SK-N-SH (cell line): ENCODE measurements at regions not wholly inside any gene's neighbourhood (a gene's known extent, or its start where the extent isn't known, plus 50 kb on each side); places are given as distances from the start of the nearest gene placed in this dataset.

Experiments used
- CTCF ChIA-PET: fragments of 300-600, 350-600 bp; formaldehyde crosslinking; extraction: SDS; loops from one replicate; lab custom pipeline; 2021; lab: Yijun Ruan, JAX
- POLR2A ChIA-PET: fragments of 350-600 bp; sonication (Branson Sonifier 250); formaldehyde crosslinking; extraction: SDS; loops from one replicate; lab custom pipeline; 2020; ENCODE audit warnings: antibody characterized with exemption, inconsistent platforms; lab: Yijun Ruan, JAX
- DNase-seq: peaks from one replicate; pipeline ENCODE4 v3.0.0; 2012
- H2AFZ ChIP-seq: fragments of 200-600 bp; sonication (generic); 2 replicates; pipeline ENCODE4 v1.8.1; 2016; ENCODE audit warnings: antibody characterized with exemption, mild to moderate bottlenecking, low read depth
- H3F3A ChIP-seq: fragments of 200-600 bp; sonication (generic); replicated peaks from 2 replicates; pipeline ENCODE3; 2016; ENCODE audit warnings: antibody characterized with exemption, mild to moderate bottlenecking; ENCODE audit not compliant: insufficient read depth
- H3K27ac ChIP-seq, 2 experiments: fragments of 200-500 bp in 1 of 2; fragments of 200-600 bp in 1 of 2; sonication (Bioruptor generic) in 1 of 2; sonication (generic), shearing (Covaris generic) in 1 of 2; 2 replicates each; pipeline versions ENCODE4 v1.5.1 to v1.6.1; 2014 to 2016; ENCODE audit warnings: low read depth in 2 of 2, inconsistent platforms in 1 of 2, low read length in 1 of 2, mild to moderate bottlenecking in 1 of 2, mixed read lengths in 1 of 2
- H3K27me3 ChIP-seq: fragments of 200-600 bp; sonication (generic), shearing (Covaris generic); 2 replicates; pipeline ENCODE4 v1.6.1; 2016; ENCODE audit warnings: mixed run types; ENCODE audit not compliant: insufficient read depth
- H3K36me3 ChIP-seq, 2 experiments: fragments of 200-500 bp in 1 of 2; fragments of 200-600 bp in 1 of 2; sonication (Bioruptor generic) in 1 of 2; sonication (generic) in 1 of 2; replicated peaks in 1 of 2; 2 replicates each; pipeline versions ENCODE3 to v1.5.1; 2014 to 2016; ENCODE audit warnings: low read length in 1 of 2, mild to moderate bottlenecking in 1 of 2; ENCODE audit not compliant: insufficient read depth in 2 of 2, control insufficient read depth in 1 of 2
- H3K4me1 ChIP-seq, 2 experiments: fragments of 200-500 bp in 1 of 2; fragments of 200-600 bp in 1 of 2; sonication (Bioruptor generic) in 1 of 2; sonication (generic), shearing (Covaris generic) in 1 of 2; 2 replicates each; pipeline versions ENCODE4 v1.5.1 to v1.6.1; 2014 to 2016; ENCODE audit warnings: low read depth in 1 of 2, low read length in 1 of 2, mixed run types in 1 of 2; ENCODE audit not compliant: insufficient read depth in 2 of 2, control insufficient read depth in 1 of 2
- H3K4me2 ChIP-seq: fragments of 200-600 bp; sonication (generic), shearing (Covaris generic); 2 replicates; pipeline ENCODE4 v1.6.1; 2017; ENCODE audit warnings: mixed run types
- H3K4me3 ChIP-seq, 2 experiments: fragments of 200-500 bp in 1 of 2; fragments of 200-600 bp in 1 of 2; sonication (Bioruptor generic) in 1 of 2; sonication (generic), shearing (Covaris generic) in 1 of 2; 2 replicates each; pipeline versions ENCODE4 v1.5.1 to v1.8.1; 2014 to 2016; ENCODE audit warnings: low read depth in 2 of 2, inconsistent platforms in 1 of 2, low read length in 1 of 2, mild to moderate bottlenecking in 1 of 2, mixed read lengths in 1 of 2, moderate library complexity in 1 of 2
- H3K79me2 ChIP-seq: fragments of 200-600 bp; sonication (generic); 2 replicates; pipeline ENCODE4 v1.8.1; 2017; ENCODE audit warnings: mild to moderate bottlenecking; ENCODE audit not compliant: insufficient read depth
- H3K9ac ChIP-seq: fragments of 200-600 bp; sonication (generic); 2 replicates; pipeline ENCODE4 v1.6.1; 2017; ENCODE audit warnings: mixed run types
- H3K9me2 ChIP-seq: fragments of 200-600 bp; sonication (generic); 2 replicates; pipeline ENCODE4 v1.6.1; 2017; ENCODE audit warnings: mixed run types
- H3K9me3 ChIP-seq: fragments of 200-600 bp; sonication (generic); 2 replicates; pipeline ENCODE4 v1.6.1; 2017; ENCODE audit warnings: mixed run types, mild to moderate bottlenecking, moderate library complexity
- H4K20me1 ChIP-seq: fragments of 200-600 bp; sonication (generic); 2 replicates; pipeline ENCODE4 v1.6.1; 2017; ENCODE audit warnings: mild to moderate bottlenecking, mixed run types; ENCODE audit not compliant: insufficient read depth
- EP300 ChIP-seq, 2 experiments: IDR thresholded peaks; 2 replicates each; pipeline versions ENCODE4 v1.4.0 to v1.6.1; 2012; ENCODE audit warnings: borderline replicate concordance in 1 of 2, low read depth in 1 of 2, low read length in 1 of 2
- FOXM1 ChIP-seq: IDR thresholded peaks from 2 replicates; pipeline ENCODE4 v1.4.0; 2012; ENCODE audit warnings: low read depth, mild to moderate bottlenecking
- GABPA ChIP-seq: IDR thresholded peaks from 2 replicates; pipeline ENCODE4 v1.4.0; 2012; ENCODE audit warnings: low read depth, mild to moderate bottlenecking
- GATA2 ChIP-seq: sonication (generic); formaldehyde crosslinking; IDR thresholded peaks from 2 replicates; pipeline ENCODE4 v1.5.0; 2020; ENCODE audit warnings: mild to moderate bottlenecking, missing genetic modification reagents
- IRF3 ChIP-seq: fragments of 150-350 bp; IDR thresholded peaks from 2 replicates; pipeline ENCODE4 v1.6.1; 2016; ENCODE audit warnings: mild to moderate bottlenecking, low read depth, low read length
- JUND ChIP-seq: IDR thresholded peaks from 2 replicates; pipeline ENCODE4 v1.4.0; 2012
- MAX ChIP-seq: IDR thresholded peaks from 2 replicates; pipeline ENCODE4 v1.4.0; 2012; ENCODE audit warnings: low read depth
- MEF2A ChIP-seq: IDR thresholded peaks from 2 replicates; pipeline ENCODE4 v1.4.0; 2012; ENCODE audit warnings: low read depth, borderline replicate concordance
- MXI1 ChIP-seq: IDR thresholded peaks from 2 replicates; pipeline ENCODE4 v1.6.1; 2012; ENCODE audit warnings: mild to moderate bottlenecking, low read depth, low read length, improper control_type of control experiment
- NFIC ChIP-seq: IDR thresholded peaks from 2 replicates; pipeline ENCODE4 v1.4.0; 2012; ENCODE audit warnings: borderline replicate concordance
- NRF1 ChIP-seq: IDR thresholded peaks from 2 replicates; pipeline ENCODE4 v1.6.1; 2012; ENCODE audit warnings: low read depth, mild to moderate bottlenecking, low read length
- PBX3 ChIP-seq: IDR thresholded peaks from 2 replicates; pipeline ENCODE4; 2012
- POLR2AphosphoS5 ChIP-seq: IDR thresholded peaks from 2 replicates; pipeline ENCODE4 v1.6.1; 2012; ENCODE audit warnings: low read depth, low read length
- RAD21 ChIP-seq: IDR thresholded peaks from 2 replicates; pipeline ENCODE4 v1.6.1; 2012; ENCODE audit warnings: mild to moderate bottlenecking, low read length
- RCOR1 ChIP-seq: fragments of 150-350 bp; IDR thresholded peaks from 2 replicates; pipeline ENCODE4 v1.6.1; 2017; ENCODE audit warnings: antibody characterized with exemption, low read length
- REST ChIP-seq: IDR thresholded peaks from 2 replicates; pipeline ENCODE4 v1.6.1; 2012; ENCODE audit warnings: mild to moderate bottlenecking, low read depth, low read length, moderate library complexity
- RFX5 ChIP-seq: IDR thresholded peaks from 2 replicates; pipeline ENCODE4 v1.6.1; 2012; ENCODE audit warnings: mild to moderate bottlenecking, improper control_type of control experiment, low read length
- SIN3A ChIP-seq: IDR thresholded peaks from 2 replicates; pipeline ENCODE4 v1.6.1; 2012; ENCODE audit warnings: low read depth, mild to moderate bottlenecking, low read length, moderate library complexity, borderline replicate concordance
- SMC3 ChIP-seq: IDR thresholded peaks from 2 replicates; pipeline ENCODE4 v1.6.1; 2012; ENCODE audit warnings: low read depth, low read length, improper control_type of control experiment
- USF2 ChIP-seq: fragments of 150-350 bp; IDR thresholded peaks from 2 replicates; pipeline ENCODE4 v1.6.1; 2017; ENCODE audit warnings: antibody characterized with exemption, low read length, low read depth, borderline replicate concordance
- YY1 ChIP-seq: IDR thresholded peaks from 2 replicates; pipeline ENCODE4 v1.4.0; 2012; ENCODE audit warnings: low read depth, mild to moderate bottlenecking
- ZBTB33 ChIP-seq: IDR thresholded peaks from 2 replicates; pipeline ENCODE4 v1.4.0; 2012; ENCODE audit warnings: low read depth, borderline replicate concordance
- WGBS: methylation state at CpG from one replicate; pipeline ENCODE4 v1.1.6; 2017; ENCODE audit warnings: low lambda C conversion rate; 5-methylcytosine and 5-hydroxymethylcytosine counted together

- no peaks in the 10 kb centered on the region for H3K4me1 ChIP-seq
- H3K4me2 ChIP-seq, result no peak overlapping the region
- no peaks in the 10 kb centered on the region for H4K20me1 ChIP-seq
- no peaks in the 10 kb centered on the region for H3F3A ChIP-seq
- ChIA-PET POLR2A (no interaction called here), CTCF (no interaction called here)
- H3K4me3 ChIP-seq, result no peak overlapping the region
- TF ChIP-seq RAD21 (no peak), GABPA (no peak), MXI1 (no peak), SMC3 (no peak), RFX5 (no peak)
- WGBS, result 40% methylated on average over 2 of the region's 2 CpGs
- H3K27ac ChIP-seq, result no peak overlapping the region
- H3K9ac ChIP-seq, result no peak overlapping the region
- no peaks in the 10 kb centered on the region for H3K9me3 ChIP-seq
- H3K27me3 ChIP-seq, result no peaks in the 10 kb centered on the region
- no peaks in the 10 kb centered on the region for H3K79me2 ChIP-seq
- no peaks in the 10 kb centered on the region for H3K9me2 ChIP-seq
- no peak for DNase-seq
- no peaks in the 10 kb centered on the region for H3K36me3 ChIP-seq
- H2AFZ ChIP-seq, result no peak overlapping the region
Measured at GRCh38 chr13:86000546-86000945, 201.3 kb upstream of the SLITRK6 start.

GRCh38 chr13:85997587-85997986 is 198.4 kb upstream of the SLITRK6 start:
- WGBS, result 55% methylated on average over 2 of the region's 2 CpGs
- Histone ChIP-seq H3K27me3 (no peaks in the 10 kb centered on the region), H2AFZ (no peak overlapping the region), H3F3A (no peaks in the 10 kb centered on the region), H3K36me3 (no peaks in the 10 kb centered on the region), H4K20me1 (no peaks in the 10 kb centered on the region), H3K27ac (no peak overlapping the region), H3K9ac (no peak overlapping the region), H3K9me3 (no peaks in the 10 kb centered on the region), H3K4me3 (no peak overlapping the region), H3K9me2 (no peaks in the 10 kb centered on the region), H3K4me1 (no peaks in the 10 kb centered on the region), H3K4me2 (no peak overlapping the region), H3K79me2 (no peaks in the 10 kb centered on the region)
- no peak for DNase-seq
- ChIA-PET POLR2A (no interaction called here), CTCF (no interaction called here)
- TF ChIP-seq RCOR1, result no peak
- TF ChIP-seq NFIC, result no peak
- no peak for TF ChIP-seq FOXM1
- TF ChIP-seq MEF2A, result no peak
- TF ChIP-seq IRF3, result no peak
- no peak for TF ChIP-seq REST
- TF ChIP-seq PBX3, result no peak
- no peak for TF ChIP-seq USF2
- TF ChIP-seq MAX, result no peak
- TF ChIP-seq POLR2AphosphoS5, result no peak
- no peak for TF ChIP-seq ZBTB33
- TF ChIP-seq JUND, result no peak
- TF ChIP-seq SIN3A, result no peak
- TF ChIP-seq YY1, result no peak
- no peak for TF ChIP-seq EP300 (IDR thresholded peaks at IDR 0.05; ENCODE audit: borderline replicate concordance in 1 of 2, low read depth in 1 of 2, low read length in 1 of 2)
- no peak for TF ChIP-seq GATA2
- TF ChIP-seq NRF1, result no peak
